Mesenchymal stem cell (in vitro differentiated cells and primary cell): ENCODE measurements at regions not wholly inside any gene's neighbourhood (a gene's known extent, or its start where the extent isn't known, plus 50 kb on each side); places are given as distances from the start of the nearest gene placed in this dataset.
A peak's percentile ranks its signal among the peaks of the same experiment; 100 is the strongest.

Experiments used
- DNase-seq: peaks from one replicate; pipeline ENCODE4 v3.0.0-alpha.2; 2013
- H2AFZ ChIP-seq: one replicate; pipeline ENCODE4 v1.6.1; 2013; ENCODE audit warnings: low read depth, mild to moderate bottlenecking, control low read depth, inconsistent platforms, low read length, moderate library complexity
- H2AK5ac ChIP-seq: 2 replicates; pipeline ENCODE4 v1.6.1; 2013; ENCODE audit warnings: low read length, moderate library complexity, mild to moderate bottlenecking, inconsistent platforms; ENCODE audit not compliant: severe bottlenecking
- H2BK120ac ChIP-seq: one replicate; pipeline ENCODE4 v1.6.1; 2013; ENCODE audit warnings: low read depth, mild to moderate bottlenecking, inconsistent platforms, low read length, moderate library complexity
- H2BK12ac ChIP-seq, 2 experiments: one replicate each; pipeline ENCODE4 v1.6.1; 2013; ENCODE audit warnings: inconsistent platforms in 2 of 2, low read length in 2 of 2, mild to moderate bottlenecking in 2 of 2, moderate library complexity in 2 of 2, control low read depth in 1 of 2
- H2BK15ac ChIP-seq: one replicate; pipeline ENCODE4 v1.6.1; 2013; ENCODE audit warnings: mild to moderate bottlenecking, low read depth, inconsistent platforms; ENCODE audit not compliant: poor library complexity, severe bottlenecking
- H2BK5ac ChIP-seq: 2 replicates; pipeline ENCODE4 v1.6.1; 2013; ENCODE audit warnings: low read depth, mild to moderate bottlenecking, low read length, control low read depth, inconsistent platforms; ENCODE audit not compliant: poor library complexity, severe bottlenecking
- H3K14ac ChIP-seq, 2 experiments: one replicate each; pipeline ENCODE4 v1.6.1; 2013; ENCODE audit warnings: inconsistent platforms in 2 of 2, low read length in 2 of 2, control low read depth in 1 of 2, mild to moderate bottlenecking in 1 of 2, moderate library complexity in 1 of 2
- H3K18ac ChIP-seq, 2 experiments: one replicate each; pipeline ENCODE4 v1.6.1; 2013; ENCODE audit warnings: inconsistent platforms in 2 of 2, low read length in 2 of 2, control low read depth in 1 of 2, low read depth in 1 of 2, mild to moderate bottlenecking in 1 of 2
- H3K23ac ChIP-seq, 2 experiments: one replicate each; pipeline ENCODE4 v1.6.1; 2013; ENCODE audit warnings: inconsistent platforms in 2 of 2, low read length in 2 of 2, mild to moderate bottlenecking in 2 of 2, moderate library complexity in 2 of 2, control low read depth in 1 of 2
- H3K27ac ChIP-seq: 2 replicates; pipeline ENCODE4 v1.5.1; 2013; ENCODE audit warnings: mild to moderate bottlenecking, moderate library complexity, low read length, control low read depth, inconsistent platforms; ENCODE audit not compliant: poor library complexity, severe bottlenecking
- H3K27me3 ChIP-seq, 2 experiments: 2 replicates each; pipeline versions ENCODE4 v1.6.1 to v1.7.0; 2013; ENCODE audit warnings: low read length in 2 of 2, mild to moderate bottlenecking in 2 of 2, moderate library complexity in 2 of 2, control low read depth in 1 of 2, inconsistent platforms in 1 of 2; ENCODE audit not compliant: control insufficient read depth in 1 of 2, insufficient read depth in 1 of 2
- H3K36me3 ChIP-seq, 2 experiments: 2 replicates each; pipeline versions ENCODE4 v1.6.1 to v1.7.0; 2013; ENCODE audit warnings: low read length in 2 of 2, control low read depth in 1 of 2, inconsistent platforms in 1 of 2, low read depth in 1 of 2, mild to moderate bottlenecking in 1 of 2; ENCODE audit not compliant: insufficient read depth in 2 of 2, control insufficient read depth in 1 of 2
- H3K4ac ChIP-seq, 2 experiments: one replicate each; pipeline ENCODE4 v1.6.1; 2013; ENCODE audit warnings: inconsistent platforms in 2 of 2, low read length in 2 of 2, mild to moderate bottlenecking in 2 of 2, moderate library complexity in 2 of 2, control low read depth in 1 of 2, low read depth in 1 of 2
- H3K4me1 ChIP-seq: 2 replicates; pipeline ENCODE4 v1.6.1; 2013; ENCODE audit warnings: low read depth, low read length, control low read depth; ENCODE audit not compliant: control insufficient read depth, insufficient read depth
- H3K4me2 ChIP-seq: 2 replicates; pipeline ENCODE4 v1.6.1; 2013; ENCODE audit warnings: low read length, mild to moderate bottlenecking, inconsistent platforms; ENCODE audit not compliant: poor library complexity, severe bottlenecking
- H3K4me3 ChIP-seq, 2 experiments: 2 replicates each; pipeline versions ENCODE4 v1.5.1 to v1.7.0; 2013; ENCODE audit warnings: low read length in 2 of 2, mild to moderate bottlenecking in 2 of 2, control low read depth in 1 of 2, low read depth in 1 of 2; ENCODE audit not compliant: insufficient read depth in 1 of 2
- H3K79me1 ChIP-seq: replicated peaks from 2 replicates; pipeline ENCODE4 v1.6.1; 2013; ENCODE audit warnings: mild to moderate bottlenecking, control low read depth, low read length, inconsistent platforms; ENCODE audit not compliant: poor library complexity, severe bottlenecking
- H3K9ac ChIP-seq: 2 replicates; pipeline ENCODE4 v1.7.0; 2013; ENCODE audit warnings: mild to moderate bottlenecking, low read length, moderate library complexity
- H3K9me3 ChIP-seq: 2 replicates; pipeline ENCODE4 v1.7.0; 2013; ENCODE audit warnings: mild to moderate bottlenecking, low read length; ENCODE audit not compliant: control insufficient read depth
- H4K8ac ChIP-seq: one replicate; pipeline ENCODE4 v1.6.1; 2013; ENCODE audit warnings: inconsistent platforms, mild to moderate bottlenecking, low read length, moderate library complexity
- H4K91ac ChIP-seq: one replicate; pipeline ENCODE4 v1.6.1; 2013; ENCODE audit warnings: mild to moderate bottlenecking, low read length, inconsistent platforms
- WGBS: methylation state at CpG from one replicate; pipeline ENCODE4 v1.1.7; 2013; ENCODE audit warnings: mixed read lengths; 5-methylcytosine and 5-hydroxymethylcytosine counted together

DNA sequence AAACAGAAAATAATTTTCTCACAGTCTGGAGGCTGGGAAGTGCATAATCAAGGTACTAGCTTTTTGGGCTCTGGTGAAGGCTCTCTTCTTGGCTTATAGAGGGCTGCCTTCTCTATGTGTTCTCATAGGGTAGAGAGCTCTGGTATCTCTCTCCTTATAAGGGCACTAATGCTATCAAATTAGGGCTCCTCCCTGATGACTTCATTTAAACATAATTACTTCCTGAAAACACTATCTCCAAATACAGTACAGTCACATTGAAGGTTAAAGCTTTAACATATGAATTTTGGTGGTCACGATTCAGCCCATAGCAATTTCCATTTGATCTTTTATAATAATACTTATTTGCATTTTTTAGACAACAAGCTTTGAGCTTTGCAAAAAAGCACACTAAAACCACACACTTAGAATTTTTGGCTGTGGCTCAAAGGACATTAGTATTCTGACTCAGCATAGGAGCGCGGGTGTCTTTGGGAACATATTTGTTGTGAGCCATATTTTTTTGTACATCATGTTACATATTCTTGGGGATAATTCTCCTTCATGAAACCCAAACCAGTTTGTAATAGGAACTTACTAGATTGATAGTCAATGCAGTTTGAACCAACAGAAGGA is 808.1 kb upstream of the FBXO33 start:
- no peak overlapping the region for H2BK120ac ChIP-seq
- no CpG with 5 or more reads among the region's 3 CpGs for WGBS

DNA sequence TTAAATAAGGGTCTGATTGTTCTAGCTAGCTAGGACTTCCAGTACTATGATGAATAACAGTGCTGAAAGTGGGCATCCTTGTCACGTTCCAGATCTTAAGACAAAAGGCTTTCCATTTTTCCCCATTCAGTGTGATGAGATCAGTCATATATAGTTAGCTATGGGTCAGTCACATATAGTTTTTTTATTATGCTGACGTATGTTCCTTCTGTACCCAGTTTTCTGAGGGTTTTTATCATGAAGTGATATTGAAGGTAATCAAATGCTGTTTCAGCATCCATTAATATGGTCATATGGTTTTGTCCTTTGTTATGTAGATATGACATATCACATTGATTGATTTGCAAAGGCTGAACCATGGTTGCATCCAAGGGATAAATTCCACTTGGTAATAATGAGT is 800.1 kb upstream of the FBXO33 start:
- H2BK12ac ChIP-seq: no peak overlapping the region
- H2AFZ ChIP-seq: no peak overlapping the region
- no peaks in the 10 kb centered on the region for H3K79me1 ChIP-seq
- no peaks in the 10 kb centered on the region for H3K4me1 ChIP-seq
- no peaks in the 10 kb centered on the region for H3K27me3 ChIP-seq
- H3K9me3 ChIP-seq: peaks cover 33% of the 10 kb centered on the region
- no peak for DNase-seq
- H3K36me3 ChIP-seq: no peaks in the 10 kb centered on the region
- no peak overlapping the region for H3K9ac ChIP-seq
- no peak overlapping the region for H2BK15ac ChIP-seq
- no peak overlapping the region for H3K14ac ChIP-seq
- H4K8ac ChIP-seq: no peak overlapping the region
- H3K23ac ChIP-seq: no peak overlapping the region
- 86% methylated on average over 2 of the region's 2 CpGs for WGBS
- H3K4ac ChIP-seq: no peak overlapping the region
- H3K4me3 ChIP-seq: no peak overlapping the region
- H2BK5ac ChIP-seq: no peak overlapping the region
- H3K27ac ChIP-seq: no peak overlapping the region
- no peak overlapping the region for H4K91ac ChIP-seq
- no peak overlapping the region for H2BK120ac ChIP-seq
- H3K4me2 ChIP-seq: no peak overlapping the region
- no peak overlapping the region for H3K18ac ChIP-seq
- H2AK5ac ChIP-seq: no peak overlapping the region

More for the DNA sequence above, 808.1 kb upstream of the FBXO33 start:
- H2BK12ac ChIP-seq: no peak overlapping the region
- no peak overlapping the region for H4K91ac ChIP-seq
- peak; percentile 7 for DNase-seq
- no peaks in the 10 kb centered on the region for H3K27me3 ChIP-seq
- no peak overlapping the region for H4K8ac ChIP-seq
- H3K4me3 ChIP-seq: no peak overlapping the region
- peaks cover 8% of the 10 kb centered on the region for H3K9me3 ChIP-seq
- no peak overlapping the region for H3K23ac ChIP-seq
- no peak overlapping the region for H2BK15ac ChIP-seq
- no peak overlapping the region for H3K27ac ChIP-seq
- no peak overlapping the region for H2AK5ac ChIP-seq
- H3K4me1 ChIP-seq: no peaks in the 10 kb centered on the region
- H3K14ac ChIP-seq: no peak overlapping the region
- H3K4ac ChIP-seq: no peak overlapping the region
- no peak overlapping the region for H2BK5ac ChIP-seq
- H2AFZ ChIP-seq: no peak overlapping the region
- no peak overlapping the region for H3K9ac ChIP-seq
- H3K79me1 ChIP-seq: no peaks in the 10 kb centered on the region
- H3K4me2 ChIP-seq: no peak overlapping the region
- no peaks in the 10 kb centered on the region for H3K36me3 ChIP-seq
- H3K18ac ChIP-seq: no peak overlapping the region

DNA sequence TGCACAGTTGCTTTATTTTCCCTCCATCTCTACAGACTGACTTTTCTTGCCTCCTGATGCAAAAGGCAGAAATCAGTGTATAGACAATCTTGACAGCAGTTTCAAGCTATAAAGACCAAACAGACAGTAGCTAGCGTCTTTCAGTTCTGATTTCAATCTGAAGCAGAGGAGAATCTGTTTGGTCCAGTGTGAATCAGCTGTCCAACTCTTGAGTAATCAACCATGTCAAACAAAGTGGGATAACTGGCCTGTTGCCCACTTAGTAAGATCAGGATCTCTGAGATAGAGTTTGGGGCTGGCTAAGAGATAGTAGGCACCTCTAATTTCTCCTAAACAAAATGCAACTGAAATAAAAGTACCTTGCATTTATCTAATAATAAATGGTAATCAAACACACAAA is 797.4 kb upstream of the FBXO33 start:
- Histone ChIP-seq H3K23ac (no peak overlapping the region), H3K18ac (no peak overlapping the region), H3K9me3 (peaks cover 19% of the 10 kb centered on the region), H3K27ac (no peak overlapping the region), H3K4me1 (no peaks in the 10 kb centered on the region), H4K8ac (no peak overlapping the region), H2AFZ (no peak overlapping the region), H4K91ac (no peak overlapping the region), H2BK15ac (no peak overlapping the region), H3K4ac (no peak overlapping the region), H3K36me3 (no peaks in the 10 kb centered on the region), H3K9ac (no peak overlapping the region), H2BK5ac (no peak overlapping the region), H3K4me3 (no peak overlapping the region), H3K27me3 (no peaks in the 10 kb centered on the region), H2AK5ac (no peak overlapping the region), H3K79me1 (no peaks in the 10 kb centered on the region), H2BK12ac (no peak overlapping the region), H3K14ac (no peak overlapping the region), H3K4me2 (no peak overlapping the region), H2BK120ac (no peak overlapping the region)
- WGBS: 71% methylated on average over 1 of the region's 1 CpG
- DNase-seq: no peak

DNA sequence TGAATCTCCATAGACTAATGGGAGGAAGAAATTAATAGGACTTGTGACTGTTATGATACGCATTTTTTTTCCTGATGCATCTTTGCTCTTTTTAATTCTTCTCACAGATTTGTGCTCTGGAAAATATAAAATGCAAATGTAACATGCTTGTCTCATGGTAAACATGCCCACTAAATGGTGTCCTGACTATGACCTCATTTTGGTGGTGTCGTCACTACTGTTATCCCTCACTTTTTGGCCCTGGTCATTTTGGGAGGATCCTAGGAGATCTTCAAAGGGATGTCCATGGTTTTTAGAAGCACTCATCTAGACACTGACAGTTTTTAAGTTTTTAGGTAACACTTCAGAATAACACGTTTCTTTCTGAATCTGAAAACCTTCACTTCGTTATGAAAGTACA is 790.8 kb upstream of the FBXO33 start:
- Histone ChIP-seq H3K4me3 (no peak overlapping the region), H3K36me3 (no peaks in the 10 kb centered on the region), H3K27ac (no peak overlapping the region), H3K27me3 (no peaks in the 10 kb centered on the region), H2BK15ac (no peak overlapping the region), H4K8ac (no peak overlapping the region), H2BK120ac (no peak overlapping the region), H3K79me1 (no peaks in the 10 kb centered on the region), H3K4me1 (no peaks in the 10 kb centered on the region), H3K4me2 (no peak overlapping the region), H3K14ac (no peak overlapping the region), H3K9ac (no peak overlapping the region), H4K91ac (no peak overlapping the region), H2BK5ac (no peak overlapping the region), H3K18ac (no peak overlapping the region), H2BK12ac (no peak overlapping the region), H2AFZ (no peak overlapping the region), H3K9me3 (no peaks in the 10 kb centered on the region), H3K4ac (no peak overlapping the region), H2AK5ac (no peak overlapping the region), H3K23ac (no peak overlapping the region)
- WGBS: 100% methylated on average over 2 of the region's 4 CpGs
- DNase-seq: no peak
